HG02763 (cell line): ENCODE measurements at regions not wholly inside any gene's neighbourhood (a gene's known extent, or its start where the extent isn't known, plus 50 kb on each side); places are given as distances from the start of the nearest gene placed in this dataset.
A peak's percentile ranks its signal among the peaks of the same experiment; 100 is the strongest.

Experiments used
- ATAC-seq: cut with Tn5 transposase; IDR thresholded peaks from one replicate; pipeline ENCODE4 v1.9.1; 2021; ENCODE audit warnings: mild to moderate bottlenecking, moderate library complexity; ENCODE audit not compliant: unreplicated experiment

DNA sequence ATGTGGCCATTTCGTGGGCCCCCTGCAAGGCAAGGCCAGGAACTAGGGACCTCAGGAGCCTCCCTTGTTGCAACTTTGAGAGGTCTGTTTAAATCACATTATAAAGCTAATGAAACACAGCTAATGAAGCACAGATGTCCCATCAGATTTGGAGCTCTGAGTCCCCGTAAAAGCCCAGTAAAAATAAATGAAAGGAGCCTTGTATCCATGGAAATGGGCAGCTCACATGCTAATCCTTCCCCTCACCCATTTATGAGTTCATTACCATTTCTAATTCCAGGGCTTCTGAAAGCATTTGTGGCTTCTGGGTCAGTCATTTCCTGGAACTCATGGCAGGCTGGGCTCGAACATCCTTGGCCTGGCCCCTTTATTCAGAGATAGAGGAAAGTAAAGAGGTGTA lies 274.8 kb downstream of the SS18 start:
- ATAC-seq = no peak

DNA sequence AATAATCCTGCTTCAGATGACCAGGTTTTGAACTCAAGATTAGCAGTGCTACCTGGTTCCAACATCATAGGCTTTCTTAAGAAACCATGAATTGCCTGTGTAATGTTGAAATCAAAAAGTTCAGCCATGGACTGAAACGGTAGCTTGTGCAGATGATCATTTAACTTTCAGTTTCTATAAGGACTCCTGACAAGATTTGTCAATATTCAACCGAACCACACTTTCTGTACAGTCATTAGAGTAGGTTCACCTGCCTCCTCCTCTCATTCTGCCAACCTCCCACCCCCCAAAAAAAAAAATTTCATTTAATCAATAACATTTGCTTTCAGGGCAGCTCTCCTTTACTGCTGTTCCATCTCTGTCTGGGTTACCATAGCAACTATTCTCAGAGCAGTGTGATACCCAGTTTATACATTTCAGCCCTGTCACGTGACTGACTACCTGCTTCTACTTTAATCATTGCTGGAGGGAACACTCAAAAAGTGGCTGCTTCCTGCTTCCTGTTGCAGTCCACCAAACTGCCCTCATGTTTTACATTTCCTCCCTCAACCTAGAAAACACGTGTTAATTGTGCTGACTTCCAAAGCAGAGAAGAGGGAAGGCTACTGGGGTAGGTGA lies 275.5 kb downstream of the SS18 start:
- peak; percentile 97 for ATAC-seq

DNA sequence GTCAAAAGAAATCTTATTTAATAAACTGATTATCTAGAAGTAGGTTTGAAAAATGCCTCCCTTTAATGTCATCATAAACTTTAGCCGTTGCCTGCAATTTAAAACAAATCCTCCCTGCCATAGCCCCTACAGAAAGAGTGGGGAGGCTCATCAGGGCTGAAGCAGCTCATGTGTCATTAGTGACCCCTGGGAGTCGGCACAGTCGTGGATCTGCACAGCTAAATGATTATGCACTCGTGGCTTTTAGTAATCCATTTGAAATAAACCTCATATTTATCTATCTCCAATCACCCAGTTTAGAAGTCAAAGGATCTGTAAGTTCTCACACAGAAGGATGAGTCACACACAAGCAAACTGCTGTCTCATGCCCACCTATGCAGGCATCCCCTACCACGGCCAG lies 277.3 kb downstream of the SS18 start:
- ATAC-seq = no peak

DNA sequence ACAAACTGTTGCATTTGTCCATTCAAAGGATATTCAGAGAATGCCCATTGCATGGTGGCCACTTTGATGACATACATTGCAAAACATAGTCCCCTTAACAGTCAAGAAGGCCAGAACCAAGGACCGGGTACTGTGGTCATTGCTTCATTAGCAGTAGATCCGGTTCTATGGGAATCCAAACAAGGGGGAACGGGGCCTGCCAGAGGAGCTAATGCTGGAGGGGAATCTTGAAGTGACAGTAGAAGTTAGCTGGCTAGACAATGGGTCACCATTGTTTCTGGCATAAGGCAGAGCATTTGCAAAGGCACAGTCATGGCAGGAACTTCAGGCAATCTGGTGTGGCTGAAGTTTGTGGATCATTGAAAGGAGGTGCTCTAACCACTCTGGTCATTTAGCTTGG lies 279.7 kb downstream of the SS18 start:
- ATAC-seq = no peak

DNA sequence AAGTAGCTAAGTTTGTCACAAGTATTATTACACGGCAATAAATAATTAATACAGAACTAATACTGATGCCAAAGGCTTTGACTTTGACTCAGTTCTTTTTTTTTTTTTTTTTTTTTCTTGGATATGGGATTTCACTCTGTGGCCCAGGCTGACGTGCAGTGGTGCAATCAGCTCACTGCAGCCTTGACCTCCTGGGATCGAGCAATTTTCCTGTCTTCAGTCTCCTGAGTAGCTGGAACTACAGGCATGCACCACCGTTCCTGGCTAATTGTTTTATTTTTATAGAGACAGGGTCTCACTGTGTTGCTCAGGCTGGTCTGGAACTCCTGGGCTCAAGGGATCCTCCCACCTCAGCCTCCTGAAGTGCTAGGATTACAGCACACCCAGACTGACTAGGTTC lies 284.5 kb downstream of the SS18 start:
- ATAC-seq = no peak

DNA sequence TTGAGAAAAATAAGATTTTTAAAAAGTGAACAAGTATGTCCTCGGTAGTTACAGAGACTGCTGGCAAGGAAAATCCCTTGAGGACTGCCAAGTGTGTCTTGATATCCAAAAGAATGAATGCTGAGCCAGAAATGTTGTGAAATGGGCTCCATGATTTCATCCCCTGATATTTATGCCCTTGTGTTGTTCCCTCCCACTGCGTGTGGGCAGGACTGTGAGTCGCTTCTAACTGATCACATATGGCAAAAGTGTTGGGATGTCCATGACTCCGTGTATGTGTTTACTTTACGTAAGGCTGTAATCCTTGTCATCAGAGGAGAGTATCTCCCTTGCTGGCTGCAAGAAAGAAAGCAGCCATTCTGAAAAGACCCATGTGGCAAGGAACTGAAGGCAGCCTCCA lies 285.1 kb downstream of the SS18 start:
- no peak for ATAC-seq

DNA sequence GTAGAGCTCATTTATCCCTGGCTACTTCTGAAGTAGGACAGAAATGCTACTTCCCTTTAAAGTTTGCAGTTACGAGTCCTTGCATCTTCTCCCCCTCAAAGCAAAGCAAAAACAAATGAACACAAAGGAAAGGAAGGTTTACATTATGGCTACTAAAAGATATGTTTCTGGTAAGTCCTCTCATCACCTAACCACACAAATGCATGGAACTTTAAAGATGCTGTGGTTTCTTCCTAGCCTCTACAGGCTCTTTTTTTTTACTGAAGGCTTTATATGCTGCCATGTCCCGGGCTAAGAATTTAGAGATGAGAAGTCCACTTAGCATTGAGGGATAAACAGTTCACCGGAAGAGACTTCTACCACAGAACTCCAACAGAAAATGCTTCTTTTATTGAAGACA lies 291.2 kb downstream of the SS18 start:
- no peak for ATAC-seq

DNA sequence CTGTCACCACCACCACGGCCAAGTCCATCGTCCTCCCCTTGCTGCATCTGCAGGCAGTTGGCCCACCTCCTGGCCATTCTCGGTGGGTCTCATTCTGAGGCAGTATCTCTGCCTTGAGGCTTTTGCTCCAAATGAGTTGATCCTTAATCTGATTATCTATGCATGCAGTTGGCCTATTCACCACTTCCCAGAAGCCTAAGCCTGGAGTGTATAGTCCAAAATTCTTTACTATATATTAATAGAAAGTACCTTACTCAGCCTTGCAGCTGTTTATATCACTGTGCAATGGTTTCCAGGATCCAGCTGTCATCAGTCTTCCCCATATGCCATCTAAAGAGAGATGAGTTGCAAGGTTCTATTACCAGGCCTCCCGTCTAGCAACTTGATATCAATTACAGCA lies 292.4 kb downstream of the SS18 start:
- ATAC-seq = no peak

DNA sequence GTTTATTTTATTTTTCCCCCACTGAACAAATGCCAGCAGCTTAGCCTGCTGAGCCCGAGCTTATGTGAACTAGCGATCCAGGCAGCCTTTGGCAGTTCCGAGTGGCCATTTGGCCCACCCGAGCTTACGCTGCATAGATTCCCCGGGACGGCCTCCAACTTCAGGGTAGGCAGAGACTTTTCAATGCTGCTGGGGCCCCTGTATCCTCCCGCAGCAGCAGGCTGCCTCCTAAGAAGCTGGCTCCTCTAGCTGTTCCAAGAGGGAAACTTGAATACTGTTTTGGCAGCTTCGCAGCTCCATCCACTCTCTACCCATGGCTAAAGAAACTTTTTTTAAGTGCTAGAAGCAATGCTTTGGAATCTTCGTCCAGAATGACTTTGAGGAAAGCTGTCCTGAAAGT lies 295.2 kb downstream of the SS18 start:
- no peak for ATAC-seq

DNA sequence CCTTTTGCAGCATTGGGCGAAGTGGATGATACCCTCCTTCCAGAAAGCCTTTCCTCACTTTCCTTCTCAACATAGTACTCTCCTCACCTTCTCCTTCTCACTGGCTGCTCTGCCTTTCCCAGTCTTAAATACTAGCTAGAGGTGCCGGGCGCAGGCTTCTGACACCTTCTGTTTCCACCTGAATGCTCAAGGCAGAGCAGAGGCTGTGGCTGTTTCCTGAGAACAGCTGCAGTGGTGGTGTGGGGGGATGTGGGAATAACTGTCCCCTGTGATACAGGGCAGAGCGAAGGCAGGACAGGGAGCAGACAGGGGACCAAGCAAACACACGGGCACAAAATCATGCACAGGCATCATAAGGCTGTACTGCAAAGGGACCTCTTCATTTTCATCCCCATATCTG lies 303.1 kb downstream of the SS18 start:
- no peak for ATAC-seq

DNA sequence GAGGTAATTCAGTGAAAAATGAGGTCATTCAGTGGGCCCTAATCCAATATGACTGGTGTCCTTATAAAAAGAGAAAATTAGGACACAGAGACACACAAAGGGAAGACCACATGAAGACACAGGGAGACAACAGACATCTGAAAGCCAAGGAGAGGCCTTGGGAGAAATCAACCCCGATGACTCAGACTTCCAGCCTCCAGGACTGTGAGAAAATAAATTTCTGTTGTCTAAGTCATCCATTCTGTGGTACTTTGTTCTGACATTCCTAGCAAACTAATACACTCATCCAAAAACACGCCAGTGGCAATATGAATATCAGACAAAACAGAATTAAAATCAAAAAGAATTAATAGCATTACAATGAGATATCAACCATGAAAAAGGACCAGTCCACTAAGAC lies 303.7 kb downstream of the SS18 start:
- ATAC-seq = no peak

DNA sequence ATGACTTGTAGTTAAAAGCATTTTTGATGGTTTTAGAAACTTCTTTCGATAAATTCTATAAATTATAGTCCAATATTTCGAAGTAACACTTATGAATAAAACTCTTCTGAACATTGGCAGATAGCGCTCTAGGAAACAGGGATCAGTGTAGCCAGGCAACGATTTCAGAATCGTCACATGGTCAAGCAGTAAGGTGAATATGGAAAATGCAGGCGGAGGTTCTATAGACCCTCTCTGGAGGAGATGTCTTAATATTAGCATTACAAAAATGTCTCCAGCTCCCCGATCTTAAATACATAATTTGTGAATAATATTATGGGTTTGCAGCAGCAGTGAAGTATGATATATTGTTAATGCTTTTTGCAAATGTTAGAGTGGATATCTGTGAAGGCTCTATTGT lies 310.3 kb downstream of the SS18 start:
- ATAC-seq = no peak

DNA sequence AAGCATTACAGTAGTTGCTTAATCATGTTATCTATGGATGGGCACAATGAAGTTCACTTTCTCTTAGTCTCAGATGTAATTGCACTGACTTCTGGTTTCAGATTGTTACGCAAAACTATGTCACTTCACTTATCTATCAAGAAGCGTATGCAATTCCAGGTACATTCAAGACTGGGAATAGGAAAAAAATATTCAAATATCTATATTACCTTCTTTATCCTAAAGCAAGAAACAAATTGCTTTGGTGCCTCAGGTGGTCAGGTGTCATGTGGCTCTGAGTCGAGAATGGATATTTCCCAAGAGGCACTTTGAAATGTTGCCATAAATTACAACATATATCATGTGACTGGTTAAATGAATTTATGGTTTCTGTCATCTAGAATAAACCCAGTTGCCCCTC lies 318.6 kb downstream of the SS18 start:
- ATAC-seq = no peak

DNA sequence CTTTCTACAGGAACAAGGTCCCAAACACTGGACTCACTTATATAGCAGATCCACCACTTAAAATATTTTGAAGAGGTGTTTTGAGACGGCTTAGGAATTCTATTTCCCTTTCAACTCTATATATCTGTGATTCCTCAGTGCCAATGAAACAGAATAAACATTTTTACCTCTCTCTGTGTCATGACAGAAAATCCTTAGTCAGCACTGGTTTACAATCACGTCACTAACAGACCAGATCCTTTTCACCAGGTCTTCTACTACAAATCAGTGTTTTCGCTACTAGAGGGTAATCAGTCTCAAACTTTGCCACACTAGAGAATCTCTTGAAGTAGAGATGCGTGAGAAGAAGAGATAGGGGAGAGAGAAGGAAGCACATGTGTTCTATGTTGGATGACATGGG lies 325.6 kb downstream of the SS18 start:
- no peak for ATAC-seq

DNA sequence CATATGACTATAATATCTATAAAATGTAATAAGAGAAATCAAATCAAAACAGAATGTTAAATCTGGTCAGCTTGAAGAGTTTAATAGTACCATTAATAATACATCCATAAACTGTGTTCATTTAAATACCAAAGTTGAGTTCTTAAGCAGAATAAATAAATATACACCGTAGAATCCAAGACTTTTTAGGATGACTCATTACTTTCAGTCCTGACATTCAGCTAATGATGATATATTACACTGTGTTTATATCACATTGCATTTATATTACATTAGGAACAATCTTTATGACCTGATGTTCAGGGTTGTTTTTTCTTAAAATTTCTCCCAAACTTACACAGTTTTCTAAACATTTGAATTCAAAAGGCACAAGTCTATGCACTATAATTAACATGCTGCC lies 331.3 kb downstream of the SS18 start:
- ATAC-seq = no peak

DNA sequence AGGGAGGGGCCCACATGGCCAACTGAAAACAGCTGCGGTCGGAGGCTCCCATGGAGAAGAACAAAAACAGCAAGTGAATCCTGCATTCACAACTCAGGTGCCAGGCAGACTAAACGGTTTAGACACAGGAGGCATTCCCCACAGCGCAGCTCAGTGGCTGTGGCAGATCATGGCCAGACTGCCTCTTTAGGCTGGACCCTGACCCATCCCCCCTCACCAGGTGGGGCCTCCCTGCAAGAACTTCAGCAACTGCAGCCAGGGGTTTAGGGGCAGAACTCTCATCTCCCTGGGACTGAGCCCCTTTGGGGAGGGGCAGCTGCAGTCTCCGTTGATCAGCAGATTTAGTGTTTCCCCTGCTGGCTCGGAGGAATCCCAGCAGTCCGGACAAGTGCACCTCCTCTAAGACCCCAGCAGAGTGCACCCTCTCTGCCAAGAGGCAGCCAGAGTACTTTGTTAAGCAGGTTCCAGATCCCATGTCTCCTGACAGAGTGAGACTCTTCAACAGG lies 346.7 kb downstream of the SS18 start:
- no peak for ATAC-seq

DNA sequence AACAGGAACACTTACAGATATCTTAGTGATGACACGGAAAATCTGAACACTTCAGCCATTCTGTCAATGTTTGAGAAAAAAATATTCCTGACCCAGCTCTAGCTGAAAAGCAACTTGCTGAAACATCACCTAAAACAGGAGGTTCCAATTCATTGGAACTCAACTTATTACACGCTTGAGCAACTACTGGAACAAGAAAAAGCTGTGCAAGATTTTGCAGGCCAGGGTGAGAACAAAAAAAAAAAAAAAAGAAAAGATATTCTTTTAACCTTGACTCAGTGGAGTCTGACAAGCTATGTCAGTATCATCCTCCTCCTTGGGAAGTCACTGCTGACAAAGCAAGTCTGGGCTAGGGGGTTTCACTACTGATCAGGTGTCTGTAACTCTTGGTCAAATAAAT lies 351.0 kb downstream of the SS18 start:
- ATAC-seq = no peak

DNA sequence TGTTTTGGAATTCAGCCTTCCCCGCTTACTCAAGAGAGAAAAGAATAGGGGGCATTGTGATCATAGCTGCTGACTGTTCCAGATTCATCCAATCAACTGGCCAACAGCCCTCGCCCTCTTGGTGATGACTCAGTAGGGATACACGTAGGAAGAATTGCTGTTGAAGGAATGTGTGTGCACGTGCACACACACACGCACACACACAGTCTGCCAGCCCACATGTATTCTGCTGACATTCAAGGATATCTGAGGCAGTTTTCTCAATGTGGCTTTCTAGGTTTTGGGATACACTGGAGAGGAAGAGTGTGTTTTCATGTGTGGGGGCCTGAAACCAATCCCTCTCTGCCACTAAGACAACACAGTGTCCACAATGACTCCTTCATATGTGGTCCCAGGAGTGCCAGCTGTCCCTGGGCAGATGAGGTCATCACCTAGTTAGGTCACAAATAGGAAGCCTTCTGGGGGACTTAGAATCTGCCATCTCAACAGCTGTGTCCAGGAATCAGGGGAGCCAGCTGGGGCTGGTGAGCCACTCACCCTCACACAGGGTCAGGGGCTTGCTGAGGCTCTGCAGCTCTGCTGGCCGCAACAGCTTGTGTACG lies 352.6 kb downstream of the SS18 start:
- ATAC-seq = no peak

DNA sequence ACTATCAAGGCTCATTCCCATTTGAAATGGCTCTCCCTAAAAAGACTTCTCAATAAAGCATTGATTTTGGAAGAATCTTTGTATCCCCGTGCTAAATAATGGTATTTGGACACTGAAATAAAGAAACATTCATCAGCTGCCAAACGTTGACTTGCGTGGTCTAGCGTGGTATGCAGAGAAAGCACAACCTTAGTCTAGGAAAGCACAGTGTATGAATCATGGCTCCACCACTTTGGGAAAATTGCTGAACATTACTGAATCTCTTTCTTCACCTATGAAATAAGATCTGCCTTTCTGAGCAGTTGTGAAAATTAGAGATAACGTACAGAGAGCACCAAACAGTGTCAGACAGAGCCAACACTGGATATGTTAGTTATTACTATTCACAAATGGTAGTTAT lies 353.9 kb downstream of the SS18 start:
- ATAC-seq = no peak

DNA sequence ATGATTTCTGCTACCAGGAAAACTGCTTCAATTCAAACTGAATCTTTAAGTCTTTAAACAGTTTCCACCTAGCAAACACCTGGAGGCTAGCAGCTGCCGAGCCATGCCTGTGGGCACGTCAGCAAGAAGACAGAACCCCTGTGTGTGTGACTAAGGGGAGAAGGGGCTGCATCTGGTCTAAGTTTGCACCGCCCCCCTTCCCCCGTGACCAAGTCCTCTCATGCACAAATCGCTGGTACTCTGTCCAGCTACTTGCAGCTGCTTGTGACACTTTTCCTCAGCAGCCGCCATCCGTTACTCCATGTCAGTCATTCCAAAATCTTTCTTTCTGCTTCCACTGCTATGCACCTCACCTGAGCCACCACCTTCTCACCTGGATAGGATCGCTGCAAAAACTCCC lies 355.0 kb downstream of the SS18 start:
- ATAC-seq = no peak

DNA sequence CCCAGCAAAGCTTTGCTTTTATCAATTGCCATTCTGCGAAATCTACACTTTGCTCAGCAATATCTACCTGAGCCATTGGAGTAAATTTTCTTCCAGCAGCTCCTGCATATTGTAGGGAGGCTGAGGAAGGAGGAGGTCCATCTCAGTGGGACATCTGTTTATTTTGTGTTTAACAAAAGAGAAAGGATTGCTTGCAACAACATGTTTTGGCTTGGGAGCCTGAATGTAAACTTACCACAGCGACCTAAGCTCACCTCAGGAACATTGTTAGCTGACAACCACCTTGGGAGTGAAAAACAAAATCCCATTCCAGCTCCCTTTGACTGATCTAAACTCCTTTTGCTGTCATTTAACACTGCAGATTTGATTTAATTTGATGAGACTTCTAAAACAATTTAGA lies 356.1 kb downstream of the SS18 start:
- ATAC-seq = no peak

DNA sequence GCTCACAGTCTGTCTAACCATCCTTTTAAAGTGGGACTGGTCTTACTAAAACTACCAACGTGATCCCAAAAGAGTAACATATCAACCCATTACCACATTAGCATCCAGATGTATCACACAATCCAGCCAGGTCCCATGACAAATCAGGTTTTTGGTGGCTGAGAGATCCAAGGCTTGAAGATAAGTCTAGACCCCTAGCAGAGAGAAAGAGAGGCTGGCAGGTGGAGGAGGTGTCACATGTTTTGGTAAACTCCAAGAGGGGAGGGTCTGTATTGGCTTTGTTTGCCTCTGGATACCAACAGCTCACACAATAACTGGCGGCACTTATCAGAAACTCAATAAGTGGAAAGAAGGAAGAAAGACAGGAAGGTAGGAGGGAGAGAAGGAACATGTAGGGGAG lies 357.6 kb downstream of the SS18 start:
- ATAC-seq = no peak

DNA sequence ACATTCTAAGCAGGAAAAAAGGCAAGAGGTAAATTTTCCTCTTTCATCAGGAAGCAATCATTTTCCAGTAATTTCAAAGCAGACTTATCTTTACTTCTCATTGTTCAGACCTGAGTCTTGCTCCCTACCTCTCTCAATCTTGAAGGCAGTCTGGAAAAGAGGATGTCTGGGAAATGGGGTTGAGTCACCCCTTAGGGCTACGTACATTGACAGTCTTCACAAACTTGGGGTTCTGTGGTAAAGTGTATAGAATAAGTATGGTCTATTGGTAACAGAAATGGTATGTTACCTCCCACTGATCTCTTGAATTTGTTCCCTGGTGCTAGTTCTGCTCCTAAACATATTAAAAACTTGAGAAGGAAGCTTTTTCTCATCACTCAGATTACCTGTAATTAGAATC lies 361.3 kb downstream of the SS18 start:
- ATAC-seq = no peak
